NCI-H2081 treated with DMSO at 0.1 percent for 48 hours (cell line): ENCODE measurements at regions not wholly inside any gene's neighbourhood (a gene's known extent, or its start where the extent isn't known, plus 50 kb on each side); places are given as distances from the start of the nearest gene placed in this dataset.

ENCODE experiments used
- DNase-seq: peaks from one replicate; lab custom pipeline; 2025; lab: John Stamatoyannopoulos, UW

DNA sequence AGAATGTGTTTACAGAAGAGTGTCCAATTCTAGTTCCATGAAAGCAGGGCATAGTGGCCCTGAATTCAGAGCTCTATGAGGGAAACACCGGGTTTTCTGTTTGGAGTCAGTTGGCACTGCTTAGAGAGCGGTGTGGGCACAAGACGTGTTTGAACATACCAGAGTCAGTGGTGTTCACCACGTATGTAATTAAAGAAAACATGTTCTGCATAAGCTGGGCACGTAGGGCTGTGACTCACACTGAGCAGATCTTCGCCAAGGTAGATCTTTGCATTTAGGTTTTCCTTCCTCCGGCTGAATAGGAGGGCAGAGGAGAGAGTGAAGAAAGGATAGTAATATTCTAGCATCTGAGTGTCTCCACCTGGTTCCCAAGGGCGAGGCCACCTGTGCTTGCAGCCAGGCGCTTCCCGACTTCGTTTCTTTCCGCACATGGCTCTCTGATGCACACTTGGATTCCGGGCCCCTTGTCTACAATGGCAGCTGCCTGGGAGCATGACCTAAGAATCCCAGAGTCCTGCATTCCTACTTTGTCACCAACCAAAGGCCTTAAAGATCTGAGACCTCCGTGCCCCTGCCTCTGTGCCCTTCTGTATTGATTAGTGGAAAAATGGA, 136.2 kb downstream of the ERMARD start:
- DNase-seq, result no peak

GRCh38 chr6:169886631-169887227, 135.3 kb downstream of the ERMARD start:
- DNase-seq, result no peak

DNA sequence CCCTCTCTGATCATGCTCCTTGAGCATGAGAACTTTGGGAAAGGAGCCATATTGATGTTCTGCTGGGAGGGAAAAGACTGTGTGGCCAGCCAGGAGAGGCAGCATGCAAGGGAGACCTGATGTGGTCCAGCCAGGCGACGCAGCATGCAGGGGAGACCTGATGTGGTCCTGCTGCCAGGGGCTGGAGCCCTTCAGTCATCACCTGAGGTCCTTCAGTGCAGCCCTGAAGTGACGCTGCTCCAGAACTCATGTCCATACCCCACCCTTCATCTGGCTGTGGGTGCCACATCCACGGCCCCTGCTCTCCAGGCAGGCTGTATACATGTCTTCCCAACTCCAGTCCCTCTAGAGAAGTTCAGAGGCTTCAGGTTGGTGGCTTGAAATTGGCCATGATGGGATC, 134.4 kb downstream of the ERMARD start:
- DNase-seq, result no peak

- DNase-seq, result no peak
Observed at GRCh38 chr6:169885131-169885530, 133.7 kb downstream of the ERMARD start.

DNA sequence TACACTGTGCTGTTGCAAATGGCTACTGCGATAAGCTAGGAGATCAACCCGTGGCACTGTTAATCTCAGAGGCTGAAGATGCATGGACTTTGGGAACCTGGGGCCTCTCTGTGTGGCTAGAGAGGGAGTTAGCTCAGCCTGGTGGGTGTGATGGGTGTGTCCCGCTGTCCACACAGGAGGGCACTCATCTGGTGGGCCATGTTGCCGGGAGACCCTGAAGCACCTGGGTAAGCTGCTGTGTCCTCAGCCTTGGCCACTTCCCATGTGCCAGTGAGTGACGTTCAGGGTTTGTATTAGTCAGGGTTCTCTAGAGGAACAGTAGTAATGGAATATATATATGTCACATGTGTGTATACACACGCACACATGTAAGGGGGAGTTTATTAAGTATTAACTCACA, 132.7 kb downstream of the ERMARD start:
- DNase-seq, result no peak

- no peak for DNase-seq
Observed at GRCh38 chr6:169883316-169883715, 131.9 kb downstream of the ERMARD start.

- DNase-seq, result no peak
Observed at GRCh38 chr6:169881976-169882375, 130.6 kb downstream of the ERMARD start.

- no peak for DNase-seq
Observed at GRCh38 chr6:169881398-169881797, 130.0 kb downstream of the ERMARD start.

- no peak for DNase-seq
Observed at GRCh38 chr6:169880516-169880915, 129.1 kb downstream of the ERMARD start.

DNA sequence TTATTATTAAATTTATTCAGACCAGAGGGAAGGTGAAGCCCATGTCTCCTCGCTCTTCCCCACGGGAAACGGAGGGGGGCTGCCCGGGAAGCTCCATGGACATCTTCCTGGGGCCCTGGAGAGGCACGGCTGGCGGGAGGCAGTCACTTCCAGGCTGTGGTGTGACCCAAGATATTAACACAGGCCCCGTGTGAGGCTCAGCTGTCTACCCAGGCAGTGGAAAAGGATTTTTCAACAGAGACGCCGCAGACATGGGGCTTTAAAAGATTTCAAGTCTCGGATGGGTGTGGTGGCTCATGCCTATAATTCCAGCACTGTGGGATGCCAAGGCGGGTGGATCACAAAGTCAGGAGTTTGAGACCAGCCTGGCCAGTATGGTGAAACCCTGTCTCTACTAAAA, 117.9 kb downstream of the ERMARD start:
- no peak for DNase-seq

GRCh38 chr6:169868458-169868857, 117.0 kb downstream of the ERMARD start:
- DNase-seq, result no peak

DNA sequence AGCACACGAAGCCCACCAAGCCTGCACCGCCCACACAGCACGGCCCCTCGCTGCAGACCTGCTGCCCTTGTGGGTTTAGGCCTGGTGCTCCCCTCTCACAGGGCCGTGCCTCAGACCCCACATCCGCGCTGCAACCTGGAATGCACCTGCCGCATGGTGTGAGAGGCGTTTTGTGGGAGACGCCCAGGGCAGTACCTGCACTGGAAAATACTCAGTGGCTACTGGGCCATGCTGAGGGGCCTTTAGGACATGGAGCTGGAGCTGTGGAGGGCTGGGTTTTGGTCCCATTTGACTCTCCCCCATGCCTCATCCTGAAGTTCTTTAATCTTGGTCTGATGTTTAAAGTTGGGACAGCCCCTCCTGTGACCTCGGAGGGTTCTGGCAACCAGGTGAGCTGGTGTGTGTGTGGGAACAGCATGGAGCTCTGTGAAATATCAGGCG, 116.3 kb downstream of the ERMARD start:
- DNase-seq, result no peak

DNA sequence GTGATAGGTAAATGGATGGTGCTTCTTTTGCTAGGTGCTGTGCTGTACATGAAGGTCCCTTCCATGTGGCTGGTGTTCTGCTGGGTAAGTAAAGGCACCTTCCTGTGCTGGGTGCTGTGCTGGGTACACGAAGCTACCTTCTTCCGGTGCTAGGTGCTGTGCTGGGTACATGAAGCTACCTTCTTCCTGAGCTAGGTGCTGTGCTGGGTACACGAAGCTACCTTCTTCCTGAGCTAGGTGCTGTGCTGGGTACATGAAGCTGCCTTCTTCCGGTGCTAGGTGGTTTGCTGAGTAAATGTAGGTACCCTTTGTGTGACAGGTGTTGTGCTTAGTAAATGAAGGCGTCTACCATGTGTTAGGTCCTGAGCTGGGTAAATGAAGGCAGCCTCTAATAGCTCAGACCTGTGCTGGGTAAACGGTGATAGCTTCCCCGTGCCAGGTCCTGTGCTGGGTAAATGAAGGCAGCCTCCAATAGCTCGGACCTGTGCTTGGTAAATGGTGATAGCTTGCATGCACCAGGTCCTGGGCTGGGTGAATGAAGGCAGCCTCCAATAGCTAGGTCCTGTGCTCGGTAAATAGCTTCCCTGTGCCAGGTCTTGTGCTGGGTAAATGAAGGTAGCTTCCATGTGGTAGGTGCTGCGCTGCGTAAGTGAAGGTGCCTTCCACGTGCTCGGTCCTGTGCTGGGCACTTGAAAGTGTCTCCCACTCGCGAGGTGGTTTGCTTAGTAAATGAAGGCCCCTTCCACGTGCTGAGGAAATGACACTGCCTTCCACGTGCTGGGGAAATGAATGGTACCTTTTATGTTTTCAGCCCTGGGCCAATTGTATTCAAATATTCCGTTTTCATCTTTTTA, 115.5 kb downstream of the ERMARD start:
- no peak for DNase-seq

GRCh38 chr6:169866140-169866534, 114.7 kb downstream of the ERMARD start:
- no peak for DNase-seq

- no peak for DNase-seq
Observed at GRCh38 chr6:169865346-169866139, 114.1 kb downstream of the ERMARD start.

GRCh38 chr6:169864148-169865020, 113.0 kb downstream of the ERMARD start:
- peak; percentile 78 for DNase-seq

DNA sequence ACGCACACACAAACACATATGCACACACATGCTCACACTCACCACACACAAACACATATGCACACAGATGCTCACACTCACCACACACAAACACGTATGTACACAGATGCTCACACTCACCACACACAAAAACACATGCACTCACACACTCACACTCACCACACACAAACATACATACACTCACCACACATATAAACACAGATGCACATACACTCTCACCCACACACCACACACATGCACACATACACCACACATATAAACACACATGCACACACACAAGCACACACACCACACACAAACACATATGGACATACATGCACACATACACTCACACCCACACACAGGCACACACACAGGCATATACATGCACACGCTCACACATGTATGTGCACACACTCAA, 112.3 kb downstream of the ERMARD start:
- DNase-seq, result no peak

- peak; percentile 19 for DNase-seq
Observed at GRCh38 chr6:169862892-169863525, 111.6 kb downstream of the ERMARD start.

GRCh38 chr6:169862043-169862891, 110.8 kb downstream of the ERMARD start:
- no peak for DNase-seq
